OCI-LY7 (cell line): ENCODE measurements at regions not wholly inside any gene's neighbourhood (a gene's known extent, or its start where the extent isn't known, plus 50 kb on each side); places are given as distances from the start of the nearest gene placed in this dataset.
"Not testable (repeated sequence)": the region's sequence is repeated elsewhere in the genome, so short reads cannot be mapped to it uniquely, and the experiment has no call there.

Experiments used
- BruUV-seq: library from RNA; stranded (reverse); fragments of 400-500 nt; replicated peaks from 2 replicates; lab custom pipeline; 2021; lab: Mats Ljungman, UMichigan
- CTCF ChIA-PET: fragments of 300-600 bp; sonication (Branson Sonifier 250); formaldehyde crosslinking; loops from one replicate; lab custom pipeline; 2022; ENCODE audit warnings: antibody characterized with exemption; ENCODE audit not compliant: unreplicated experiment; lab: Charles Lee
- POLR2A ChIA-PET: fragments of 300-600 bp; sonication (Branson Sonifier 250); formaldehyde crosslinking; loops from one replicate; lab custom pipeline; 2022; ENCODE audit warnings: antibody characterized with exemption; lab: Charles Lee
- DNase-seq: peaks from one replicate; pipeline ENCODE4 v3.0.0-alpha.2; 2015; ENCODE audit warnings: low spot score
- H2AFZ ChIP-seq: fragments of 200-600 bp; sonication (generic), shearing (Covaris generic); 2 replicates; pipeline ENCODE4 v1.6.1; 2014; ENCODE audit warnings: mild to moderate bottlenecking, antibody characterized with exemption, low read length, moderate library complexity
- H3K27ac ChIP-seq: fragments of 200-600 bp; sonication (generic); 2 replicates; pipeline ENCODE4 v1.5.1; 2014; ENCODE audit warnings: mixed run types, low read depth, mild to moderate bottlenecking, moderate library complexity, low read length, inconsistent platforms; ENCODE audit not compliant: poor library complexity, severe bottlenecking
- H3K36me3 ChIP-seq: fragments of 200-600 bp; sonication (generic); 2 replicates; pipeline ENCODE4 v1.6.1; 2014; ENCODE audit warnings: mild to moderate bottlenecking, antibody characterized with exemption, low read length, moderate library complexity, mixed read lengths; ENCODE audit not compliant: insufficient read depth
- H3K4me1 ChIP-seq: fragments of 200-600 bp; sonication (generic); 2 replicates; pipeline ENCODE4 v1.5.1; 2014; ENCODE audit warnings: mild to moderate bottlenecking, low read length; ENCODE audit not compliant: insufficient read depth, poor library complexity, severe bottlenecking
- H3K4me2 ChIP-seq: fragments of 200-600 bp; sonication (generic); 2 replicates; pipeline ENCODE4 v1.6.1; 2014; ENCODE audit warnings: mild to moderate bottlenecking, low read length
- H3K4me3 ChIP-seq: fragments of 200-600 bp; sonication (generic); 2 replicates; pipeline ENCODE4 v1.5.1; 2014; ENCODE audit warnings: mild to moderate bottlenecking, low read depth, low read length; ENCODE audit not compliant: poor library complexity, severe bottlenecking
- H3K79me2 ChIP-seq: fragments of 200-600 bp; sonication (generic); 2 replicates; pipeline ENCODE4 v1.6.1; 2016; ENCODE audit warnings: low read depth, mild to moderate bottlenecking, low read length, moderate library complexity, mixed read lengths; ENCODE audit not compliant: insufficient read depth
- H3K9me2 ChIP-seq: fragments of 200-600 bp; sonication (generic); 2 replicates; pipeline ENCODE4 v1.6.1; 2016; ENCODE audit warnings: mild to moderate bottlenecking, low read length, mixed read lengths; ENCODE audit not compliant: insufficient read depth
- H3K9me3 ChIP-seq: fragments of 200-600 bp; sonication (generic); 2 replicates; pipeline ENCODE4 v1.6.1; 2014; ENCODE audit warnings: mild to moderate bottlenecking, mixed run types, low read length, mixed read lengths
- H4K20me1 ChIP-seq: fragments of 200-600 bp; sonication (generic); 2 replicates; pipeline ENCODE4 v1.6.1; 2014; ENCODE audit warnings: mild to moderate bottlenecking, antibody characterized with exemption, low read length, moderate library complexity, mixed read lengths; ENCODE audit not compliant: insufficient read depth
- EZH2phosphoT487 ChIP-seq: fragments of 200-600 bp; sonication (generic); IDR thresholded peaks from 2 replicates; pipeline ENCODE4 v1.6.1; 2018; ENCODE audit warnings: low read depth, borderline replicate concordance, mild to moderate bottlenecking, mixed run types, antibody characterized with exemption, low read length, moderate library complexity, mixed read lengths
- intact Hi-C: fragments of 100-400 bp; cut with micrococcal nuclease; formaldehyde crosslinking; loops from one replicate; pipeline ENCODE4 v1.10.0; 2022; ENCODE audit not compliant: unreplicated experiment
- TF ChIP-seq, protein P1 (sequence below): fragments of 200-600 bp; sonication (generic); conservative IDR thresholded peaks from 2 replicates; pipeline ENCODE4 v1.5.1; 2014; ENCODE audit warnings: mild to moderate bottlenecking, antibody characterized with exemption, low read length, moderate library complexity, mixed read lengths

DNA sequence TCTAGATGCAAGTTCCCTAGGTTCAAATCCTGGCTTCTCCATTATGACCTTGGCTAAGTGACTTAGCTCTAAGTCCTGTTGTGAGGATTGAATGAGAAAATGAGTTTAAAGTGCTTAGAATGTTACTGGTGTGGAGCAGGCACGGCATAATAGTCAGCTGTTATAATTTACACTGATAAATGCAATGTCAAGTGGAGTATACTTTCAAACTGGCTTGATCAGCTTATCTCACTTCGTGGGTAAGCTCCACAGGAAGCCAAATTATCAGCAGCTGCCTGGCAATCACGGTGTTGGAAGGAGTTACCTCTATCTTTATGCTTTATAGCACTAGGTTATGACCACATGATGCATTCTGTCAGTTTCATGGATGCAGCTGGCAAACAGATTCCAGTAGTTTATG is 272.8 kb downstream of the OLFM4 start:
- no peak overlapping the region for H3K4me3 ChIP-seq
- CTCF ChIA-PET: no interaction called here
- H2AFZ ChIP-seq: no peak overlapping the region; the same call in 1 of the 2 replicates
- H3K4me1 ChIP-seq: no peaks in the 10 kb centered on the region
- H3K79me2 ChIP-seq: no peaks in the 10 kb centered on the region
- DNase-seq: no peak
- no TSS peak for BruUV-seq
- H3K36me3 ChIP-seq: no peaks in the 10 kb centered on the region
- H3K4me2 ChIP-seq: no peak overlapping the region
- no peak overlapping the region for H3K27ac ChIP-seq
- H3K9me2 ChIP-seq: no peaks in the 10 kb centered on the region
- intact Hi-C loops: no loop called here
- POLR2A ChIA-PET: no interaction called here
- TF ChIP-seq, protein P1, sequence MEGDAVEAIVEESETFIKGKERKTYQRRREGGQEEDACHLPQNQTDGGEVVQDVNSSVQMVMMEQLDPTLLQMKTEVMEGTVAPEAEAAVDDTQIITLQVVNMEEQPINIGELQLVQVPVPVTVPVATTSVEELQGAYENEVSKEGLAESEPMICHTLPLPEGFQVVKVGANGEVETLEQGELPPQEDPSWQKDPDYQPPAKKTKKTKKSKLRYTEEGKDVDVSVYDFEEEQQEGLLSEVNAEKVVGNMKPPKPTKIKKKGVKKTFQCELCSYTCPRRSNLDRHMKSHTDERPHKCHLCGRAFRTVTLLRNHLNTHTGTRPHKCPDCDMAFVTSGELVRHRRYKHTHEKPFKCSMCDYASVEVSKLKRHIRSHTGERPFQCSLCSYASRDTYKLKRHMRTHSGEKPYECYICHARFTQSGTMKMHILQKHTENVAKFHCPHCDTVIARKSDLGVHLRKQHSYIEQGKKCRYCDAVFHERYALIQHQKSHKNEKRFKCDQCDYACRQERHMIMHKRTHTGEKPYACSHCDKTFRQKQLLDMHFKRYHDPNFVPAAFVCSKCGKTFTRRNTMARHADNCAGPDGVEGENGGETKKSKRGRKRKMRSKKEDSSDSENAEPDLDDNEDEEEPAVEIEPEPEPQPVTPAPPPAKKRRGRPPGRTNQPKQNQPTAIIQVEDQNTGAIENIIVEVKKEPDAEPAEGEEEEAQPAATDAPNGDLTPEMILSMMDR: no peak
- TF ChIP-seq EZH2phosphoT487: no peak
- no peaks in the 10 kb centered on the region for H3K9me3 ChIP-seq
- H4K20me1 ChIP-seq: no peaks in the 10 kb centered on the region

DNA sequence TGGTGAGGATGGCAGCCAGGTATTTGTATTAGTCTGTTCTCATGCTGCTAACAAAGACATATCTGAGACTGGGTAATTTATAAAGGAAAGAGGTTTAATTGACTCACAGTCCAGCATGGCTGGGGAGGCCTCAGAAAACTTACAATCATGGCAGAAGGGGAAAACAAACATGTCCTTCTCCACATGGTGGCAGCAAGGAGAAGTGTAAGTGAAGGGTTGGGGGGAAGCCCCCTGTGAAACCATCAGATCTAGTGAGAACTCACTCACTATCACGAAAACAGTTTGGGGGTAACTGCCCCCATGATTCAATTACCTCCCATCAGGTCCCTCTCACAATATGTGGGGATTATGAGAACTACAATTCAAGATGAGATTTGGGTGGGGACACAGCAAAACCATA is 276.8 kb downstream of the OLFM4 start:
- H3K9me3 ChIP-seq, intact Hi-C loops, H3K9me2 ChIP-seq, BruUV-seq, H3K36me3 ChIP-seq, H3K4me2 ChIP-seq, H3K4me1 ChIP-seq, H3K4me3 ChIP-seq, CTCF ChIA-PET, H3K79me2 ChIP-seq, DNase-seq, H4K20me1 ChIP-seq, H2AFZ ChIP-seq, H3K27ac ChIP-seq: not testable (repeated sequence)
- POLR2A ChIA-PET: interaction anchor here (0.6 to 0.7 kb wide), 3 partner anchors 14 to 170 kb away, joined by 3 to 5 read pairs (median 3); no protein-coding TSS in a partner anchor

DNA sequence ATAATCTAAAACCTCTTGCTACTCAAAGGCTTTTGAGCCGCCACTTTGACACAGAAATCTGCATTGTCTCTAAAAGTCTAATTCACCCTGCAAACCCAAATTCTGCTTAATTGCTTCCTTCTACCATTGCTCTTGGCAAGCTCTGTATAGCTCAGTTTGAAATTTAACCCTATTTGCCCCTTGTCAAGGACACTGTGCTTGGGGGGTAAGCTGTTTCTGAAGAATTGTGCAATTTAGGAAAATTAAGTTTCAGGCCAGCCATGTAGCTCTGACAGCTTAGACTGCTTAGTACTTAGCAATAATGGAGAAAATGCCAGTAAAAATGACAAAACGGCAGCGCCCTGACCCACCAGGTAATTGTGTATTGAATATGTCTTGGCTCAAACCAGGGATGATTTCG is 282.2 kb downstream of the OLFM4 start:
- Histone ChIP-seq H2AFZ (no peak overlapping the region), H4K20me1 (no peaks in the 10 kb centered on the region), H3K79me2 (no peaks in the 10 kb centered on the region), H3K9me3 (no peaks in the 10 kb centered on the region), H3K9me2 (no peaks in the 10 kb centered on the region), H3K4me1 (no peaks in the 10 kb centered on the region), H3K36me3 (no peaks in the 10 kb centered on the region), H3K27ac (no peak overlapping the region), H3K4me3 (no peak overlapping the region), H3K4me2 (no peak overlapping the region)
- no TSS peak for BruUV-seq
- DNase-seq: no peak
- no peak for TF ChIP-seq EZH2phosphoT487
- TF ChIP-seq, protein P1: no peak
- intact Hi-C loops: no loop called here
- ChIA-PET CTCF (no interaction called here), POLR2A (no interaction called here)
